Stimulated activated CD4-positive, alpha-beta T cell treated with anti-CD3 and anti-CD28 coated beads, Interleukin-15, amount 100 ng/mL, for 48 hours (primary cell): ENCODE measurements at regions not wholly inside any gene's neighbourhood (a gene's known extent, or its start where the extent isn't known, plus 50 kb on each side); places are given as distances from the start of the nearest gene placed in this dataset.
"Not testable (repeated sequence)": the region's sequence is repeated elsewhere in the genome, so short reads cannot be mapped to it uniquely, and the experiment has no call there.

ENCODE experiments used
- DNase-seq, 2 donors: peaks; one replicate each; pipeline ENCODE4 v3.0.0-alpha.2; 2020; ENCODE audit warnings: low read depth in 2 of 2

DNA sequence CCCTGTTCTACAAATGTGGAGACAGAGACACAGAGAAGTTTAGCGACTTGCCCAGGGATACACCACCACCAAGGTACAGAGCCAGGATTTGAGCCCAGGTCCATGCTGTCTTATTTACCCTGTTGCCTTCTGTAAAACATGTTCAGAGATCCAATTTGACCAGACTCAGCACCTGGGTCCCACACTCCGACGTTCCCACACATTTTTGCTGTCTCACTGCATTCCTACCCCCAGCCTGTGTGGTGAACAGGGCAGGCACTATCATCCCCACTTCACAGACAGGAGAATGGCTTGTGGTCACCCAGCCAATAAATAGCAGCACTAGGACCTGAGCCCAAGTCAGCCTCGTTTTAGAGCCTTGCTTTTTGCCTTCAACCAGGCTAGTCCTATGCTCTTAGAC, 102.8 kb downstream of the PJA1 start:
- no peak for DNase-seq

DNA sequence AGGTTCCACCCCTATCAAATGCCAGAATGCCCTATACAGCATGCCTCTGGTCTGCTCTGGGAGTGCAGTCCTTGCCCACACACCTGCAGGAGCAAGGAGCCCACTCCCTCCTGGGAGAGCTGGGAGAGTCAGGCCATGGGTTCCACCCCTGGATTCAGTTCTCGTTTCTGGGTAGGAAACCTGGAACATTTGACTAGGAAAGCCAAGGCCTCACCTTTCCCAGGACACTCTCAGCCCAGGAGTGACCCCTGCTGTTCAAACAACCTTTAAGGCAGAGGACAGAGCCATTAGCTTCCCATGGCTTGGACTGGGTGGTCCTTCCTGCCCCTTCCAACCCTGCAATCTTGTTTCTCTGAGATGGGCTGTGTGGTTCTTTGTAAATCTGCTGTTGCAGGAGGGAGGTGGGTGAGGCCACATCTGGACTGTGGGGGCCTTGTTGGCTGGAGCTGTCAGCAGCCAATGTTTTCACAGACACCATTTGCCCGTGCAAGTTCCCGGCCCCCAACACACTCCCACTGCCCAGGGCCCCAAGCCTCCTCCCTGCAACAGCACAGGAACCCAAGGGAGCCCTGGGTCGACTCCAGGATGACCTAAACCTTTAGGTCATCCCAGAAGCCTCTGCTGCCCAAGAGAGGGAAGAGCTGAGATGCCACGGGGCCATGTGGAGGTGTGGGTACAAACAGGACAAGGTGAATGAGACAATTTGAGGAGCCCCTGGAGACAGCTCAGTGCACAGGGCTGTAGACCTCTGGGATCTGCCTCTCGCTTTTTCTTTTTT, 104.4 kb downstream of the PJA1 start:
- no peak for DNase-seq

DNA sequence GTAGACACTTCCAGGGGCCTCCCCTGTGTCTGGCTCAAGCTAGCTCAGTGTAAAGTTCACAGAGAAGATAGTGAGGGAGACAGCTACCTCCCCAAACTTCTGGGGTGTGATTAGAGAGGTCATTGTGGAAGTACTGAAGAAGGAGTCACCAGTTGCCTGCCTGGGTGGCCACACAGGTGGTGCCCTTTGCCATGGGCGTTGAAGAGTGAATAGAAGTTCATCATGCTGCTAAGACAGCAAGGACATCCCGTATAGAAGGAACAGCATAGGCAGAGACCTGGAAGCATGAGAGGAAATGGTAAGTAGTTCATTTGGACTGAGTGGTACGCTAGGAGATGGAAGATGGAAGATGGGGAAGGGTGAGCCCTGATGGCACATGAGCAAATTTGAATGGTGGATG, 110.1 kb downstream of the PJA1 start:
- DNase-seq: no peak

- DNase-seq: not testable (repeated sequence)
Observed at GRCh38 chrX:69054497-69054896, 110.8 kb downstream of the PJA1 start.

DNA sequence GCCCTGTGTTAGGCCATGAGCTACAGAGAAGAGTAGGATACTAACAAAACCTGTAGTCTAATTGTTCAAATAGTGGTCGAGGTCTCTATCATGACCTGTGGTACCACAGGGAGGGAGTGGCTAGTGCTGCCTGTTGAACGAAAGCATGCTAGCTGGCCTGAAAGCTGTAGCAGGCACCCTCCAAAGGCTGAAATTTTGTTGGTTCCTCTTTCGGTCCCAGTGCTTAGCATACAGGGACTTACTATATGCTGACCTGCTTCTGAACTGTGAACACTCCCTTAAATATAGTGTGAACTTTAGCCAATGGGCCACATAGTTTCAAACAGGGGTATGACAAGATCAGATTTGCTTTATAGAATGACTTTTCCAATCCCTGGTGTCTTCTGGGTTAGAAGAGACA, 113.4 kb downstream of the PJA1 start:
- DNase-seq: no peak

DNA sequence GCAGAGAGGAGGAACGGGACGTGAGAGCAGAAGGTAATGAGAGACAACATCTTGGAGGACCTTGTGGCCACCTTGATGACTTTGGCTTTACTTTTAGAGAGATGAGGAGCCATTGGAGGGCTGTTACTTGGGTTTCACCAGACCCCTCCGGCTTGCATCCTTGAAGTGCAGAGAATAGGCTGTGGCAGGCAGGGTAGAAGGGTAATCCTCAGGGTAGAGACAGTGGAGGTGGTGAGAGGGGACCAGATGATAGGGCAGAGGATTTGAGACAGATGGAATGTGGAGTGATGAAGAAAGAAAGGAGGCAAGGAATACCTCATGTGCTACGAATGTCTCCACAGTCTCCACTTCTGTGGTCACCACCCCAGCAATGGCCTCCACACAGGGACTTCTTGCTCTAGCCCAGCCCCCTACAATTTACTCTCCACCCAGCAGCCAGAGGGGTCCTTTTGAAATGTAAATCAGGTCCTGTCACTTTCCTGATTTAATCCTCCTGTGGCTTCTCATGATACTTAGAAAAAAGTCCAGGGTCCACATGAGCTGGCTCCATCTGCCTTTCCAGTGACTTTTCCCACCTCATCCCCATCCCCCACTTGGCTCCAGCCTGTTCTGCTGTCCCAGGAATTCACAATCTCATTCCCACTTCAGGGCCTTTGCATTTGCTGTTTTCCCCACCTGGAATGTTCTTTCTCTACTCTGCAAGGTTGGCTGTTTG, 115.0 kb downstream of the PJA1 start:
- no peak for DNase-seq

DNA sequence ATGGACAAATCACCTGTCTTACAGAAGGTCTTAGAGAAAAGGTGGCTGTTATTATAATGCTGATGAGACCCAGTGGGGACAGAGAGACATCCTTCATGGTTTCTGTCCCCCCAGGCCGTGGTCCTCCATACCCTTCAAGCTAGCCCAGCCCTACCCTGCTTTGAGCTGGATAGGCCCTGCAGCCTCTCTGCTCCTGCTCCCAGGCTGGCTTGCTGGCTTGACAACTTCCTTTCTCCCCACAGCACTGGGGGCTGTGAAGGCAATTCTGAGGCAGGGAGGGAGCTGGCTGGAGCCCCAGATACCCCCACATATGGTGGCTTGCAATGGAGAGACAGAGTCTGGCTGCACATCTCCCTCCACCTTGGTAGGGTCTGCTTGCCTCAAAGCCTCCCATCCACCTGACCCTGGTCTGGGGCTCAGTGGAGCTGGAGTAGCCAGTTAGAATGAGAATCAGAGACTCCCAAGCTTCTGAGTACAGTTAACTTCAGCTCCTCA, 118.2 kb downstream of the PJA1 start:
- no peak for DNase-seq

DNA sequence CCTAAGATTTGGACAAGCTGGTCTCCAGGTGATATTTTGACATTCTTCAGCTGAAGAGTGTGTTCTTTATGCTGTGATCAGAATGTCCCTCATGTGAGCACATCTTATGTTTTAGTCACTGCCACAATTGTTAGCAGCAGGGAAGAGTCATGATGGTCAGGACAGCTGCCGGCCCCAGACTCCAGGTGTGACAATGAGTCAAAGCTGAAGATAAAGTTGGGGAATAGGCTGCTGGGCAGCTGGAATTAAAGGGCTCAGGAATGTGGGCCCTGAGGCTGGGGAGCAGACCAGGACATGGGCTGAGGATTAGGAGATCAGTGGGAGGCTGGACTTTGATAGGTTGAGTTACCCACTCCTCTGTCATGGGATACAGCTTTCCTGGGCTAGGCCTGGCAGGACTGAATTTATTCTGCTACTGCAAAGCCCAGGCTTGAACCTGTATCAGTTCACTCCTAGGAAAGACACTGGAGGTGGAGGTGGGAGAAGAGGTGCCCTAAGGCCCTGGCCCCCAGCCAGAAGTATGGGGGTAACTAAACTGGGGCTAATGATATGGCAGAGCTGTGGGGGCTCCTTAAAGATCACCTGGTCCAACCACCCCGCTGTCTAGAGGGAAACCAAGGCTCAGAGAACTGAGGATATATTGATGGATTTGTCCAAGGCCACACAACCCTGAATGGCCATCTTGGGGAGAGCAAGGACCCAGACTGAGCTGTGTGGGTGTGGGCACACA, 119.5 kb downstream of the PJA1 start:
- no peak for DNase-seq

GRCh38 chrX:69038816-69039215, 126.4 kb downstream of the PJA1 start:
- DNase-seq: no peak

DNA sequence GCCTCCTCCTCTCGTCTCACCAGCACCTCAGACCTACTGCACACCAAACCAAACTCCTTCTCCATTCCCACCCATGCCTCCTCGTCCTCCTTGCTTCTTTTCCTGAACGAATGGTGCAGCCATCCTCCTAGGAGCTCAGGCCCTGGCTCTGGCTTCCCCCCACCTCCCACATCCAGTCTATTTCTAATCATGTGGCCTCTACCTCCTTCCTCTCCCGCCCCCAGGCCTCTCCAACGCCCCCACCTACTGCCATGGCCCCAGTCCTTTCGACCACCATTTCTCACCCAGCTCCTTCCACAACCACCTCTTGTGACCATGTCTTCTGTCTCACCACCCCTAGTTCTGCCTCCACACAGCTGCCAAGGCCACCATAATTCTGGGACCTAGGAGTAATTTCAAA, 127.1 kb downstream of the PJA1 start:
- DNase-seq: no peak

- DNase-seq: no peak
Observed at GRCh38 chrX:69037786-69038185, 127.5 kb downstream of the PJA1 start.

GRCh38 chrX:69036674-69037573, 128.3 kb downstream of the PJA1 start:
- no peak for DNase-seq

GRCh38 chrX:69034451-69034850, 130.8 kb downstream of the PJA1 start:
- DNase-seq: no peak

DNA sequence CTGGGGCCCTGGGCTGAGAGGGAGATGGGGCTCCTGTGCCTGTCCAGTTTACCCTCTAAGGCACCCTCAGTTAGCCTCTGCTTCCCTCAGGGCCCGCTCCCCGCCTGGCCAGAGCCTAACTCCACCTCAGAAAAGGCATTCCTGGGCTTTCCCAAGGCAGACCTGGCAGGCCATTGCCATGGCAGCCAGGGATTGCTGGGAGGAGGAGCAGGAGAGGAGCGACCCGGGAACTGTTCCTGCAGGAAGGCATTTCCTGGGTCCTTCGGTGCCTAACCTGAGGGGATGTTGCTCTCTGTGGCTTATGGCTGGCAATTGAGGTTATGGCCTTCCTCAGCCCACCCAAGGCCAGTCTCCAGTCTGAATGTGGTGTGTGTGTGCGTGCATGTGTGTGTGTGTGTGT, 131.3 kb downstream of the PJA1 start:
- DNase-seq: no peak

DNA sequence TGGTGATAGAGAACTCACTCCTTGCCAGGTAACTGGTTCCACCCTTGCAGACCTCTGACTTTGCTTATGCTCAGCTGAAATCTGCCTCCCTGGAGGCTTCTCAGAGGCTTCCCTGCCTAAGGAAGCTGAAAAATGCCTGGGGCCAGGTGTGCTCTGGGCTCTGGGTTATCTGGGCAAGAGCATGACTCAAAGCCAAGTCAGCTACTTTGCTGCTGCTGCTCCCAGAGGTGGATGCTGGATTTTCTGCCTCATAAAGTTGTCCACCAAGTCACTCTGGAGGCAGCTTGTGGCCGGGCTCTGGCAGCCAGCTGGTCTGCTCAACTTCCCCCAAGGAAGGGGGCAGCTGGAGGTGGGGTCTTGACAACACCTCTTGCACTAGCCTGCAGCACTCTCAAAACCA, 132.7 kb downstream of the PJA1 start:
- DNase-seq: no peak

GRCh38 chrX:69031971-69032391, 133.3 kb downstream of the PJA1 start:
- no peak for DNase-seq

DNA sequence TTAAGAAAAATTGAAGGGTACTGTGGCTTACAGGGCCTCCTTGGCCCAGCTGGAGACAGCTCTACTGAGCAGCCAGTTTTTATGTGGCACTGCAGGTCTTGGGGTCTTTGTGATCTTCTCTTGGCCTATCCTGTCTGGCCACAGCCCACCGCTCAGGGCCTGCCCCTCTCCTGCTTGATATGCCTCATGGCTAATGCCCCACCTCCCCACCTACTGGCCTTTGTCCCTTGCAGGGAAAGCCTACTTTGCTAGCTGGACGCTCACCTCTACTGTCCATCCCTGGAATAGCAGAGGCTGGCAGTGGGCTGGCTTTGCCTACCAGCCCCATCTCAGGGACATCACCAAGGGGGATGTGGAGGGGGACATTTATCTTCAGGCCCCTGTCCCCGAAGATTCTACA, 134.1 kb downstream of the PJA1 start:
- DNase-seq: no peak

DNA sequence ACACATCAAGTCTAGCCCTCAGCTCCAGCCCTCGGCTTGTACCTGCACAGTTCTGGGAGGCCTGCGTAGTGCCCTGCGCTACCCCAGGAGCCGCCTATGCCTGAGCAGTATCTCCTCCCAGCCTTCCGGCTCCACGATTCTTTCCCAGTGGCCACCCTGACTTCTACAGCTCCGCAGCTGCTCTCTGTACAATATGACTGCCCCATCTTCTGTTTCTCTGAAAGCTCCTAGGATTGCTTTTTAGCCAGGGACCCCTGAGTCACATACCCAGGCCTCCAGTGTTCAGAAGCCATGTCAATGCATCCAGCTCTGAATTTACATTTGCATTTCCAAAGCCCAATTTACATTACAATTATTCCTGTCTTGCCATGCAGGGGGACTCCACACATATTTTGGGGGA, 135.5 kb downstream of the PJA1 start:
- DNase-seq: no peak

DNA sequence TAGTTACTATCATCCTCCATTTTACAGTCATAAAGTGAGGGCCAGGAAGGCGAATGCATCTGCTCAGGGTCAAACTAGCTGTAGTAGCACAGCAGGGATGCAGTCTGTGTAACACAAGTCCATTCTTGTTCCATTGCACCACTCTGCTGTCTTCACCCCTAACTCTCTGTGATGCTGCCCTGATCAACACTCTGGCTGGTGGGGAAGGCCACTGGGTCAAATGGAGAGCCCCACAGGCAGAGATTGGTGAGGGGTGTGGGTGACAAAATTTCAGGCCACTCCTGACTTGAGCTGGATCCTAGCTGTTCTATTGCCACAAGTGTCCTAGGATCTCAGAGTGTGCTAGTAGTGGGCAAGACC, 136.5 kb downstream of the PJA1 start:
- no peak for DNase-seq

- no peak for DNase-seq
Observed at GRCh38 chrX:69028006-69028760, 137.1 kb downstream of the PJA1 start.
